SH-SY5Y (cell line): ENCODE measurements at regions not wholly inside any gene's neighbourhood (a gene's known extent, or its start where the extent isn't known, plus 50 kb on each side); places are given as distances from the start of the nearest gene placed in this dataset.

ENCODE experiments used
- GATA2 ChIP-seq: IDR thresholded peaks from 2 replicates; pipeline ENCODE4 v1.6.1; 2011; ENCODE audit warnings: mild to moderate bottlenecking, low read depth, low read length
- GATA3 ChIP-seq: IDR thresholded peaks from 2 replicates; pipeline ENCODE4 v1.6.1; 2011; ENCODE audit warnings: low read depth, mild to moderate bottlenecking, low read length, moderate library complexity

DNA sequence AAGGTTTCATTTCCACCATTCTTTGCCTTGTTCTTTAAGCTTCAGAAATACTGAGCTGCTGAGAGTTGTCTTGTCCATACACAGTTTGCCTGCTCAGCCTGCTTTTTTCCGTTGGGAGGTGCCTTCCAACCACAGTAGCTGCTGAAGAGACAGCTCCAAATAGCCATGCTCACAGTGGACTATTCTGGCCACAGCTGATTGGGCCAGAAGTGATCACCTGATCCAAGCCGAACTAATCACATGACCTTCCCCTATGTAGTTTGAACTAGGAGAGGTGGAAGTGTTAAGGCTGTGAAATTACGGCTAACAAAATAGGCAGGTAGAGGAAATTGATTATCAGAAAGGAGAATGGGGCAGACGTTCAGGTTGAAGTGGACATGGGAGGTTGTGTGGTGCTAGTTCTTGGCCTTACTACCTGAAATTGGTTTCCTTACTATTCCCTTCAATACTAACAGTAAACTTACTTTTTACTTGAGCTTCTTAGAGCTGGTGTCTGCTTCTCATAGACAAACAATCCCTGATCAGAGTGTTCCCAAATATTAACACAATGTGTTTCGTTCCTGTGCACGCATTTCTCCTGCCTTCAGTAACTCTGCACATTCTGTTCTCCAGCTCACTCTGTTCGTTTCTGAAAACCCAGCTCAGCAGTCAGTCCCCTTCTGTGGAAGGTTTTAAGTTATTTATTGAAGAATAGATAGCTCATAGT, 136.1 kb downstream of the RWDD3 start:
- TF ChIP-seq GATA2 (no peak), GATA3 (no peak)
